ENCODE measurements at regions not wholly inside any gene's neighbourhood (a gene's known extent, or its start where the extent isn't known, plus 50 kb on each side); places are given as distances from the start of the nearest gene placed in this dataset.

GRCh38 chr10:118409295-118409694 is 67.2 kb upstream of the FAM204A start:
- H3K27me3 ChIP-seq (ENCODE audit: insufficient read depth, low read length) = no peaks in the 10 kb centered on the region
- H3K4ac ChIP-seq (ENCODE audit: low read depth, low read length) = no peak overlapping the region
- H3K4me1 ChIP-seq (ENCODE audit: insufficient read depth, low read length) = peaks cover 5% of the 10 kb centered on the region; the same call in 1 of the 2 replicates
- no CpG with 5 or more reads among the region's 6 CpGs for WGBS (ENCODE audit: extremely low coverage, insufficient read length, low lambda C conversion rate)
- no peak overlapping the region for H3K14ac ChIP-seq (ENCODE audit: insufficient read depth, low read length)
- DNase-seq = no peak
- Mint-ChIP-seq H3K9me3 (no peaks in the 10 kb centered on the region), H3K4me1 (peaks cover 19 to 23% of the 10 kb centered on the region in 2 experiments), H3K27ac (no peak overlapping the region), H3K4me3 (no peak overlapping the region), H3K27me3 (ENCODE audit: low read depth) (peaks cover 3% of the 10 kb centered on the region), H3K36me3 (ENCODE audit: insufficient read depth in 1 of 3, low read depth in 3 of 3) (no peaks in the 10 kb centered on the region)
- H4K5ac ChIP-seq (ENCODE audit: insufficient read length, low read depth, low read length) = no peak overlapping the region
- H3K18ac ChIP-seq (ENCODE audit: insufficient read length, low read depth, low read length) = no peak overlapping the region
- no peak overlapping the region for H2BK20ac ChIP-seq (ENCODE audit: low read depth, low read length, poor library complexity, severe bottlenecking)
- no peak overlapping the region for H3K23ac ChIP-seq (ENCODE audit: insufficient read length, low read depth, low read length)
- H3K56ac ChIP-seq (ENCODE audit: insufficient read length, low read depth, low read length) = no peak overlapping the region
- TF ChIP-seq CTCF (conservative IDR thresholded peaks at IDR 0.05) = no peak
- H3K9me3 ChIP-seq (ENCODE audit: control insufficient read depth, low read depth, low read length) = no peaks in the 10 kb centered on the region
- H3K79me1 ChIP-seq (ENCODE audit: insufficient read depth, low read depth, low read length, poor library complexity, severe bottlenecking) = no peaks in the 10 kb centered on the region
- H4K91ac ChIP-seq (ENCODE audit: insufficient read length, low read depth, low read length) = no peak overlapping the region
- H3K9ac ChIP-seq (ENCODE audit: extremely low read depth, insufficient read length, low read length) = no peak overlapping the region
- no peak overlapping the region for H2AK5ac ChIP-seq (ENCODE audit: insufficient read length, low read length)
- no peaks in the 10 kb centered on the region for H4K20me1 ChIP-seq (ENCODE audit: control insufficient read depth, insufficient read depth, insufficient read length)
- H3K4me2 ChIP-seq (ENCODE audit: insufficient read depth, insufficient read length, low read length) = no peak overlapping the region
- no peak overlapping the region for H3K27ac ChIP-seq (ENCODE audit: insufficient read length, low read depth, low read length)
- H2BK15ac ChIP-seq (ENCODE audit: low read depth, low read length) = no peak overlapping the region
- H2AFZ ChIP-seq (ENCODE audit: low read length) = no peak overlapping the region
- no peak overlapping the region for H2BK12ac ChIP-seq (ENCODE audit: insufficient read length, low read depth, low read length)
- no peak overlapping the region for H2BK120ac ChIP-seq (ENCODE audit: low read depth, low read length, poor library complexity, severe bottlenecking)
- H3K79me2 ChIP-seq (ENCODE audit: insufficient read depth, low read length) = no peaks in the 10 kb centered on the region
- H3T11ph ChIP-seq (ENCODE audit: low read length) = no peak overlapping the region
- H4K8ac ChIP-seq (replicated peaks; ENCODE audit: insufficient read length, low read depth, low read length) = no peak overlapping the region
- no peak overlapping the region for H2BK5ac ChIP-seq (ENCODE audit: insufficient read length, low read length)
- no peaks in the 10 kb centered on the region for H3K23me2 ChIP-seq (ENCODE audit: insufficient read length, low read depth, low read length, poor library complexity, severe bottlenecking)
